ENCODE measurements at regions not wholly inside any gene's neighbourhood (a gene's known extent, or its start where the extent isn't known, plus 50 kb on each side); places are given as distances from the start of the nearest gene placed in this dataset.

DNA sequence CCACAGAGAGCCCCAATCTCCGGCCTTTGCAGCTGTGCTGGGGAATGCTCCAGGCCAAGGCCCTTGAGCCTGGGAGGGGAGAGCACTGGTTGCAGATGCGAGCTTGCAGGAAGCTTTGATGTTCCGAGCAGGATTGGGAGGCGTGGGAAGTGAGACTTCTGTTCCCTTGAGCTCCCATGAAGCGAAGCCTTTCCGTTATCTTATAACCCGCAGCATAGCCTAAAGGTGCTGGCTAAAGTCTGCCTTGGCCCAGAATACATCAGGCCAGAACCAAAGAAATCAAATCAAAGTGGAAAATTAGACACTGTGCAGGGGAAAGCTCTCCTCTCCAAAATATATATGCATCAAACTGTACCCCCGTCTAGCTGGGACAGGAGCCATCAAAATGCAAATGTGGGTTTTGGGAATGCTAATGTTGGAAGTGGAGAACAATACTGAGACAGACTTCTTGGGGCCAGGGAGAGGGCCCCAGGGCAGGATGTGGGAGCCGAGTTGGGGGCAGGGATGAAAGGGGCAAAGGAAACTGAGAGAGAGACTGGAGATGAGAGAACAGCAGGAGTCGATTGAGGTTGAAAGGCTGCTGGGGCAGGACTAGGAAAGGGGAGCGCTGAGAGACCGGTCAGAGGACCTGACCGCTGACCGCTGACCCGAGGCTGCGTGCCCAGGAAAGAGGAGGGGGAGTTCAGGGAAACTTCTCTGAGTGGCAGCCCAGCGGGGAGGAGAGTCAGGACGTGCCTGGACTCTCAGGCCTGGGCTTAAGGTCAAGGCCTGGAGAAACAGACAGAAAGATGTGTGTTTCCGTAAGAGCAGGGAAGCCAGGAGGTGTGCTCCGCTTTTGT is 152.2 kb upstream of the PARP11 start:
- no peak overlapping the region for H3K27ac ChIP-seq (ENCODE audit: low read depth, low read length)
- H3K27me3 ChIP-seq (ENCODE audit: control insufficient read depth, insufficient read depth, low read length) = no peaks in the 10 kb centered on the region
- no peak overlapping the region for H3K4me3 ChIP-seq (ENCODE audit: low read length)
- H3K4me1 ChIP-seq (ENCODE audit: control insufficient read depth, insufficient read depth, low read length) = no peaks in the 10 kb centered on the region
- H3K36me3 ChIP-seq (ENCODE audit: control insufficient read depth, insufficient read depth, low read length) = no peaks in the 10 kb centered on the region
- no peak overlapping the region for H3K9ac ChIP-seq (ENCODE audit: low read length)

DNA sequence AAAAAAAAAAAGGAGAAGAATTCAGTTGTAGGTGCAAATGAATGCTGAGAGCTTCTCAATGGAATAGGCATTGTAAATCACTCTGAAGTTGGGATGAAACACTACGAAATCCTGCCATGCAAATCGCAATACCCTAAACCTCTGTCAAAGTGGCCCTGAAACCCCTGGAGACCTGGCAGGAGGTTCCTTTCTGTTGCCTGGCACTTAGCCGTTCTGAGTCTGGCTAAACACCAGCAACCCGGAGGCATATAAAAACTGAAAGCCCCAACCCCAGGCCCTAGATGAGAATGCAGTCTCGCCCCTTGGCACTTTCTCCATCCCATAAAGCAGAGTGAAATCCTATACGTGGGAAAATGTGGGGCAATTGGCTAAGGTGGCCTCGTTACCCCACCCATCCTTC is 151.5 kb upstream of the PARP11 start:
- Histone ChIP-seq H3K36me3 (ENCODE audit: control insufficient read depth, insufficient read depth, low read length) (no peaks in the 10 kb centered on the region), H3K27ac (ENCODE audit: low read depth, low read length) (no peak overlapping the region), H3K4me1 (ENCODE audit: control insufficient read depth, insufficient read depth, low read length) (no peaks in the 10 kb centered on the region), H3K27me3 (ENCODE audit: control insufficient read depth, insufficient read depth, low read length) (no peaks in the 10 kb centered on the region), H3K9ac (ENCODE audit: low read length) (no peak overlapping the region), H3K4me3 (ENCODE audit: low read length) (no peak overlapping the region)

DNA sequence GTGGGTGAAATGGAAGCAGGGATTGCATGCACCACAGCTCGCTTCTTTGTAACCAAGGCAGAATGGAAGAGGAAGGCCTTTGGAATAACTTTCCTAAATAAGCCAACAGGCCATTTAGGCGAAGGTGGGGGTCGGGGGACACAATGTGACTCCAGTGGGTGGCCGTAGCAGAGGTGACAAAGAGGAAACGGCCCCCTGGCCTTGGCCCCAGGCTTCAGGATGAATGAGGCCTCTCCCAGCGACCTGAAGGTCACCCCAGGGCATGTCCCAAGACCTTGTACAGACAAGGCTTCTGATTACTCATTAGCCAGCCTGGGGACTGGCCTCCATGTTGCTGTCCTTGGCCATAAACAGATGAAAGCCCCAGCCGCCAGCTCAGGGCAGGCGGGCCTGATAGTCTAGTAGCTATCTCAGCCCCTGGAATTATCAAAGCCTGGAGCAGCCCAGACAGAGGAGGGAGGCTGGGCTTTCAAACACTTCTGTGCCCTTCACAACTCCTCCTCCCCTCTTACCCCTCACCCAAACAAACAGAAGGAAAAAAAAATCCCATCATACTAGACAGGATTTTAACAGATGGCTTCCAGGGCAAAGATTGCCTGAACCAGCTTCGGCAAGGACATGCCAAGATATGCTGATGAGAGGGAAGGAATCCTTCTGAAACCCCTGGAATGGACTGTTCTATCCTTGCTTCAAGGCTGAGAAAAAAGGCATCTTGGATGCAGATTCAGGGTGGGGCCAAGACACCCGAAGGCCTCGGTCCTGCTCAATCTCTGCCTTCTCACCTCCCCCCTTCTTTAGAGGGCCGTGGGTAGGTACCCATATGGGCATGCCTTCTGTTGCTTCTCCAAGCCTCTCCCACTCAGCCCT is 142.3 kb upstream of the PARP11 start:
- Histone ChIP-seq H3K27me3 (ENCODE audit: control insufficient read depth, insufficient read depth, low read length) (no peaks in the 10 kb centered on the region), H3K27ac (ENCODE audit: low read depth, low read length) (no peak overlapping the region), H3K4me1 (ENCODE audit: control insufficient read depth, insufficient read depth, low read length) (no peaks in the 10 kb centered on the region), H3K9ac (ENCODE audit: low read length) (no peak overlapping the region), H3K4me3 (ENCODE audit: low read length) (no peak overlapping the region), H3K36me3 (ENCODE audit: control insufficient read depth, insufficient read depth, low read length) (no peaks in the 10 kb centered on the region)

DNA sequence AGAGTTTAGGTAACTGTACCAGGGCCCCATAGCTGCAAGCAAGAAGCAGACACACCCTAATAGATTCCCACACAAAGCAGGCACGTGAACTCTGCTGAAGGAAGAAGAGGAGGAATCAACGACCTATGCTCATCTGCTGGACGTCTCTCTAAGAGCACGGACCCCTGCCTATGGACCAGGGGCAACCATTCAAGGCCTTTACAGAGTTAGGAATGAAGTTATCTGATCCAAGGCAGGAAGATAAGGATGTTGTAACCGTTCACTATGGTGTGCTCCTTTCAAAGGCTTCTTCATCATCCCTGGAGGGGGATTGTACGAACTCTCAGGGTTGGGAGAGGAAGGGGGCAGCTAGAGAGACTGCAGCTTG is 141.6 kb upstream of the PARP11 start:
- Histone ChIP-seq H3K4me3 (ENCODE audit: low read length) (no peak overlapping the region), H3K27ac (ENCODE audit: low read depth, low read length) (no peak overlapping the region), H3K4me1 (ENCODE audit: control insufficient read depth, insufficient read depth, low read length) (no peaks in the 10 kb centered on the region), H3K27me3 (ENCODE audit: control insufficient read depth, insufficient read depth, low read length) (no peaks in the 10 kb centered on the region), H3K9ac (ENCODE audit: low read length) (no peak overlapping the region), H3K36me3 (ENCODE audit: control insufficient read depth, insufficient read depth, low read length) (no peaks in the 10 kb centered on the region)

DNA sequence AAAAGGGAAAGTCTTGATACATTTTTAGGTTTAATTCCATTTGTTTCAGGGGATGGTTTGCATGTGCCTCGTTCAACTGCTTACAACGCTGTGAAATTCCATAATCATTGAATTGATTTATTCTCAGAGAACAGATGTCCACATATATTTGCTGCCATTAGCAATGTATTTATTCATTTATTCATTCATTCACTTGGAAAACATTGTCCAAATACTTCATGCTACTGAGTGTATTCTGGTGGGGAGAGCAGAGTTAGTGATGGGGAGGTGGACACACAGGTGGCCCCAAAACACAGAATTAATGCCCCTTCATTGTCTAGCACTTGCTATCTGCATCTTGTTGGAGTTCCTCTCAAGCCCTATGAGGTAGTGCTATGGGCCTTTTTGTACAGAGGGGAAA is 141.2 kb upstream of the PARP11 start:
- Histone ChIP-seq H3K27ac (ENCODE audit: low read depth, low read length) (no peak overlapping the region), H3K4me1 (ENCODE audit: control insufficient read depth, insufficient read depth, low read length) (no peaks in the 10 kb centered on the region)

DNA sequence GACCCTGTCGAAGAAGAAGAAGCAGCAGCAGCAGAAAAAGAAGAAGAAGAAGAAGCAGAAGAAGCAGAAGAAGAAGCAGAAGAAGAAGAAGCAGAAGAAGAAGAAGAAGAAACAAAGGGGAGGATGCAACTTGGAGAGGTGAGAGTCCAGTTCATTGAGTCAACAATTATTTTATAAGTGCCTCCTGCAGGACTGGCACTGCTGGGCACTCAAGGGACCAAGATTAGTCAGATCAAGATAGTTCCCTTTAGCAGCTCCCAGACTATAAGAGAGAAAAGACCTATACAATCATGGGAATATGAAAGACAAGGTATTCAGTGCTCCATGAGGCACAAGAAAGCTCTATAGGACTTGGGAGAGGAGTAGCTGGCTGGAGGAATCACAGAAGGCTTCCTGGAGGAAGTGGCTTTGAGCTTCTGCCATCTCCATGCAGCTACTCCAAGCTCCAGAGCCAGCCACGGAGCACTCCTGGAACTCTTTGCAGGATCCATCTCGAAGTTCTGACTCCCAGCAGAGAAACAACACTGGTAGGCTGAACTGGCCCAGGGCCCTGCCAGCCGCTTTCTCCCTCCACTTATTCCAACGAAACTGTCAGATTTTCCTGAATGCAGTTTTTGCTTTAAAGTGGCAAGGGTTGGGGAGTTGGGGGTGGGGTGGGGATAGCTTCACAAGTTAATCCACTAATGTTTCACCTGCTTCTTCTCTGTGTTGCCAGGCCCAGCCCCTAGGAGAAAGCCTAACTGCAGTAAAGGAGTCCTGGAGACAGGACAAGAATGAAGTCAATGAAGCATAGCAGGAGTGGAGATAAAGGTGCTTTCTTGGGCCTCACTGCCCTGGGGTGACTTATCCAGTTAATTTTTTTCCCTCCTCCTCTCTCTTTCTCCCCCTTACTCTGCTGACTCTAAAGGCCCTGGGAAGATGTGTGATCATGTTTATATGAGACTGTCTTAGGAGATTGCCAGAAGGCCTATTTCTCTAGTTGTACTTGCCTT is 140.1 kb upstream of the PARP11 start:
- H3K4me3 ChIP-seq (ENCODE audit: low read length) = no peak overlapping the region
- no peaks in the 10 kb centered on the region for H3K27me3 ChIP-seq (ENCODE audit: control insufficient read depth, insufficient read depth, low read length)
- H3K9ac ChIP-seq (ENCODE audit: low read length) = no peak overlapping the region
- no peak overlapping the region for H3K27ac ChIP-seq (ENCODE audit: low read depth, low read length)
- no peaks in the 10 kb centered on the region for H3K4me1 ChIP-seq (ENCODE audit: control insufficient read depth, insufficient read depth, low read length)
- H3K36me3 ChIP-seq (ENCODE audit: control insufficient read depth, insufficient read depth, low read length) = no peaks in the 10 kb centered on the region

More for the DNA sequence above, 141.2 kb upstream of the PARP11 start:
- Histone ChIP-seq H3K4me3 (ENCODE audit: low read length) (no peak overlapping the region), H3K36me3 (ENCODE audit: control insufficient read depth, insufficient read depth, low read length) (no peaks in the 10 kb centered on the region), H3K9ac (ENCODE audit: low read length) (no peak overlapping the region), H3K27me3 (ENCODE audit: control insufficient read depth, insufficient read depth, low read length) (no peaks in the 10 kb centered on the region)

DNA sequence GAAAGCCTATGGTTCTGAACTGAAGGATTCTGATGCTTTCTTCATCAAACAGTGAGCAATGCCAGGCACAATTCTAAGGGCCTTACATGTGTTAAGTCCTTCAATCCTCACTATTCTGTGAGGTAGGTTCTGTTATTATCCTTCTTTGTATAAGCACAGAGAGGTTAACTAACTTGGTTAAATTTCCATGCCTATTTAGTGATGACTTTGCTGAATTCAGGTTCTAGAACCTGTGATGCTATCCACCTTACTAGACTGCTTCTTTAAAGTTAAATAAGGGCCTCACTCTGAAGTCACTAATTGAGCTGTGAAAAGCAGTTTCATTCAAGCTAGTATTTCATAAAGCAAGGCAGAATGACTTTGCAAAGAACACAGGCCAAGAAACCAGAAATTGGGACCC is 138.9 kb upstream of the PARP11 start:
- no peak overlapping the region for H3K9ac ChIP-seq (ENCODE audit: low read length)
- H3K36me3 ChIP-seq (ENCODE audit: control insufficient read depth, insufficient read depth, low read length) = no peaks in the 10 kb centered on the region
- no peak overlapping the region for H3K27ac ChIP-seq (ENCODE audit: low read depth, low read length)
- H3K4me1 ChIP-seq (ENCODE audit: control insufficient read depth, insufficient read depth, low read length) = no peaks in the 10 kb centered on the region
- no peaks in the 10 kb centered on the region for H3K27me3 ChIP-seq (ENCODE audit: control insufficient read depth, insufficient read depth, low read length)
- H3K4me3 ChIP-seq (ENCODE audit: low read length) = no peak overlapping the region

DNA sequence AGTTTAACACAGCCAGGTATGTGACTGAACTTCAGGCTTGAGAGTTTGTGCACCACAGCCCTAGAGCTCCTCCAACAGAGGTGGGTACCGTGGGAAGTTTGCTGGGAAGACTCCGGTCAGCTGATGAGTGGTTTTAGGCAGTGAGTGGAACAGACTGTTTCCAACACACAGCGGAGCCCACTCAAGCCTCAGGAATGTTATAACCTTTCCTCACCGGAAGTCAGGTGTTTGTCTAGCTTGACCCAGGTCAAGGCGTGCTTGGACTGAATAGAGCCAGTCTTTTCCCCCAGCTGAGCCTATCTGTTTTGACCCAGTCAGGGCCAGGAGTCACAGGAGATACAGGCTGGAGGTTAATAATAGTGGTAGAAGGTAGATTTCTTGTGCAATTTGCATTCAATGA is 138.4 kb upstream of the PARP11 start:
- Histone ChIP-seq H3K4me3 (ENCODE audit: low read length) (no peak overlapping the region), H3K27me3 (ENCODE audit: control insufficient read depth, insufficient read depth, low read length) (no peaks in the 10 kb centered on the region), H3K9ac (ENCODE audit: low read length) (no peak overlapping the region), H3K36me3 (ENCODE audit: control insufficient read depth, insufficient read depth, low read length) (no peaks in the 10 kb centered on the region), H3K4me1 (ENCODE audit: control insufficient read depth, insufficient read depth, low read length) (no peaks in the 10 kb centered on the region), H3K27ac (ENCODE audit: low read depth, low read length) (no peak overlapping the region)

DNA sequence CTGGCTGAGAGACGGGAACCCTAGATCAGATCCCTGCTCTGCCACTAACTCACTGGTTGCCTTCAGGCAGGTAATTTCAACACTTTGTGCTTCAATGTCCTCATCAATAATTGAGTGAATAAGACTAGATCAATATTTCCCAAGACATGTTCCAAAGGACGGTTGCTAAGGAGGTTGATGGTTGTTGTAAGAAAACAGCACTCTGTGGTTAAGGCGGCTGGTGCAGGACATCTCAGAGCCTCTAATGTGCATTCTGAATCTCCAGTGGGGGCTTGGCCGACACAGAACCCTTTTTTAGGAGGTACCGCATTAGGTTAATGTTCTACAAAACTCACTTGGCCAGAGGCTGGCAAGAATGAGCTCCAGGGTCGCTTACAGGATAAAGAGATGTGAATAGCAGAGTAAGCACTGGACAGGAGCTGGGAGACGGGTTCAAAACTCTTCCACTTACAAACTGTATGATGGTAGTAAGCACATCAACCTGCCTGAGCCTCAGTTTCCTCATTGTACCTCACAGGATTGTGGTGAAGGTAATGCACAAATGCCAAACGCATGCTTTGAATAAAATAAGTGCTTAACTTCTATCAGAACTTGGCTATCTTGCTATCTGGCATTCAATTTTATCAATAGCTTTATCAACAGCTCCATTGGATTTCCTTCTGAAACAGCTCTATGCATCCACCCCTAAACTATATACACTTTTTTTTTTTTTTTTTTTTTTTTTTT is 136.9 kb upstream of the PARP11 start:
- no peak overlapping the region for H3K9ac ChIP-seq (ENCODE audit: low read length)
- H3K36me3 ChIP-seq (ENCODE audit: control insufficient read depth, insufficient read depth, low read length) = no peaks in the 10 kb centered on the region
- no peaks in the 10 kb centered on the region for H3K4me1 ChIP-seq (ENCODE audit: control insufficient read depth, insufficient read depth, low read length)
- H3K27ac ChIP-seq (ENCODE audit: low read depth, low read length) = no peak overlapping the region
- H3K27me3 ChIP-seq (ENCODE audit: control insufficient read depth, insufficient read depth, low read length) = no peaks in the 10 kb centered on the region
- H3K4me3 ChIP-seq (ENCODE audit: low read length) = no peak overlapping the region

DNA sequence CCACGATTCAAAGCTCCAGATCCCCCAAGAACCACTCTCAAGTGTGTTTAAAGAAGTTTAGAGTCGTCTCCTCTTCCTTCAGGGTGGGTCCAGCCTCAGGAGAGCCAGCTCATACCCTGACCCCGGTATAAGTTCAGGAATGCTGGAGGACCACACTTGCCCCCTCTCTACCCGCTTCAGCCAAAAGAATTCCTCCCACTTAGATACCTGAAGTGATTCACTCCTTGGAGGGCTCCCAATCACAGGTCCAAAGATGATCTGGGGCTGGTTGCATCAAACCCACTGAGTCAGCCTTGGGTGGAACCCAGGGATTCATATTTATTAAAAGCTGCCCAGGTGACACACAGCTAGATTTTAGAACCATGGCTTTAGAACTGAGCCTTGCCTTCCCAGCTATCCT is 133.5 kb upstream of the PARP11 start:
- no peaks in the 10 kb centered on the region for H3K4me1 ChIP-seq (ENCODE audit: control insufficient read depth, insufficient read depth, low read length)
- no peak overlapping the region for H3K27ac ChIP-seq (ENCODE audit: low read depth, low read length)
- no peaks in the 10 kb centered on the region for H3K36me3 ChIP-seq (ENCODE audit: control insufficient read depth, insufficient read depth, low read length)
- H3K4me3 ChIP-seq (ENCODE audit: low read length) = no peak overlapping the region
- H3K9ac ChIP-seq (ENCODE audit: low read length) = no peak overlapping the region
- H3K27me3 ChIP-seq (ENCODE audit: control insufficient read depth, insufficient read depth, low read length) = peaks cover 2% of the 10 kb centered on the region

DNA sequence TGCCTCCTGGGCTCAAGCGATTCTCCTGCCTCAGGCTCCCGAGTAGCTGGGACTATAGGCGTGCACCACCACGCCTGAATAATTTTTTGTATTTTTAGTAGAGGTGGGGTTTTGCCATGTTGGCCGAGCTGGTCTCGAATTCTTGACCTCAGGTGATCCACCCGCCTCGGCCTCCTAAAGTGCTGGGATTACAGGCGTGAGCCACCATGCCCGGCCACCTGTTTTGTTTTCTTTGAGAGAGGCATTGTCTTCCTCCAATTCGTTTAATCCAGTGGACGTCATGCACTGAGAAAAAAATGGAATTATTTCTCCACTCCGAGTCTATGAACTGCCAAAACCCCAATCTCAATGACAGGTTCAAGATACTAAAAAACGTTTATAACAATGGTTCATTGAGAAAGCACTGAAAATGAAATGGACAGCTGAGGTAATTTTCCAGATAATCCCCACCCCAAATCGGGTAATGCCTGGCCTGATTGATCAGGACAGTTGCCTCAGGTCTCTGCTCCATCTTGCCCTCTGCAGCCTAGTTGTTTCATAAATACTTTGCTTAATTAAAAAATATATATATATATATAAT is 132.7 kb upstream of the PARP11 start:
- Histone ChIP-seq H3K27ac (ENCODE audit: low read depth, low read length) (no peak overlapping the region), H3K9ac (ENCODE audit: low read length) (no peak overlapping the region), H3K4me3 (ENCODE audit: low read length) (no peak overlapping the region), H3K4me1 (ENCODE audit: control insufficient read depth, insufficient read depth, low read length) (no peaks in the 10 kb centered on the region), H3K27me3 (ENCODE audit: control insufficient read depth, insufficient read depth, low read length) (peaks cover 2% of the 10 kb centered on the region), H3K36me3 (ENCODE audit: control insufficient read depth, insufficient read depth, low read length) (no peaks in the 10 kb centered on the region)

Measured in rectal smooth muscle tissue (tissue), 1 donor.